H9 (cell line): ENCODE measurements at regions not wholly inside any gene's neighbourhood (a gene's known extent, or its start where the extent isn't known, plus 50 kb on each side); places are given as distances from the start of the nearest gene placed in this dataset.

Experiments
- DNase-seq: peaks from one replicate; pipeline ENCODE4 v3.0.0-alpha.2; 2017
- H2AFZ ChIP-seq: one replicate; pipeline ENCODE4 v1.6.1; 2013; ENCODE audit warnings: mild to moderate bottlenecking, low read length, control low read depth, moderate library complexity
- H2AK5ac ChIP-seq: 2 replicates; pipeline ENCODE4 v1.6.1; 2013; ENCODE audit warnings: low read length, control low read depth, mixed read lengths; ENCODE audit not compliant: insufficient read length
- H2BK120ac ChIP-seq: one replicate; pipeline ENCODE4 v1.6.1; 2013; ENCODE audit warnings: low read depth, mild to moderate bottlenecking, low read length, control low read depth, inconsistent platforms; ENCODE audit not compliant: poor library complexity, severe bottlenecking
- H2BK12ac ChIP-seq: 2 replicates; pipeline ENCODE4 v1.6.1; 2013; ENCODE audit warnings: low read length, control low read depth, mixed read lengths, low read depth; ENCODE audit not compliant: insufficient read length
- H2BK15ac ChIP-seq: 2 replicates; pipeline ENCODE4 v1.6.1; 2013; ENCODE audit warnings: low read depth, low read length, control low read depth
- H2BK20ac ChIP-seq: one replicate; pipeline ENCODE4 v1.6.1; 2013; ENCODE audit warnings: low read depth, mild to moderate bottlenecking, low read length, control low read depth, inconsistent platforms; ENCODE audit not compliant: poor library complexity, severe bottlenecking
- H2BK5ac ChIP-seq: 2 replicates; pipeline ENCODE4 v1.6.1; 2013; ENCODE audit warnings: low read length, control low read depth, mixed read lengths; ENCODE audit not compliant: insufficient read length
- H3K14ac ChIP-seq: 2 replicates; pipeline ENCODE4 v1.6.1; 2013; ENCODE audit warnings: low read length, control low read depth; ENCODE audit not compliant: insufficient read depth
- H3K18ac ChIP-seq: 2 replicates; pipeline ENCODE4 v1.6.1; 2013; ENCODE audit warnings: low read depth, mild to moderate bottlenecking, mixed read lengths, low read length, control low read depth; ENCODE audit not compliant: insufficient read length
- H3K23ac ChIP-seq: 2 replicates; pipeline ENCODE4 v1.6.1; 2013; ENCODE audit warnings: low read length, control low read depth, mixed read lengths, low read depth; ENCODE audit not compliant: insufficient read length
- H3K23me2 ChIP-seq: 2 replicates; pipeline ENCODE4 v1.6.1; 2013; ENCODE audit warnings: low read depth, mild to moderate bottlenecking, mixed read lengths, low read length, control low read depth; ENCODE audit not compliant: insufficient read length, poor library complexity, severe bottlenecking
- H3K27ac ChIP-seq: 2 replicates; pipeline ENCODE4 v1.5.1; 2013; ENCODE audit warnings: low read length, control low read depth, mixed read lengths, low read depth; ENCODE audit not compliant: insufficient read length
- H3K27me3 ChIP-seq: 2 replicates; pipeline ENCODE4 v1.6.1; 2013; ENCODE audit warnings: low read length, control low read depth, inconsistent platforms; ENCODE audit not compliant: insufficient read depth
- H3K4ac ChIP-seq: 2 replicates; pipeline ENCODE4 v1.6.1; 2013; ENCODE audit warnings: low read depth, mild to moderate bottlenecking, control low read depth, inconsistent platforms, low read length, moderate library complexity
- H3K4me1 ChIP-seq: 2 replicates; pipeline ENCODE4 v1.6.1; 2013; ENCODE audit warnings: low read length, control low read depth, inconsistent platforms; ENCODE audit not compliant: insufficient read depth
- H3K4me2 ChIP-seq: 2 replicates; pipeline ENCODE4 v1.6.1; 2013; ENCODE audit warnings: low read length, control low read depth, mixed read lengths; ENCODE audit not compliant: insufficient read length, insufficient read depth
- H3K56ac ChIP-seq: 2 replicates; pipeline ENCODE4 v1.6.1; 2013; ENCODE audit warnings: low read depth, mild to moderate bottlenecking, mixed read lengths, low read length, control low read depth; ENCODE audit not compliant: insufficient read length
- H3K79me1 ChIP-seq: 2 replicates; pipeline ENCODE4 v1.6.1; 2013; ENCODE audit warnings: low read depth, mild to moderate bottlenecking, moderate library complexity, low read length, control low read depth, inconsistent platforms; ENCODE audit not compliant: insufficient read depth, poor library complexity, severe bottlenecking
- H3K79me2 ChIP-seq: 2 replicates; pipeline ENCODE4 v1.6.1; 2013; ENCODE audit warnings: low read length, control low read depth, inconsistent platforms; ENCODE audit not compliant: insufficient read depth
- H3K9ac ChIP-seq: 2 replicates; pipeline ENCODE4 v1.6.1; 2013; ENCODE audit warnings: low read length, control low read depth, mixed read lengths; ENCODE audit not compliant: insufficient read length; ENCODE audit errors: extremely low read depth
- H3K9me3 ChIP-seq: one replicate; pipeline ENCODE4 v1.6.1; 2013; ENCODE audit warnings: low read depth, low read length, inconsistent platforms; ENCODE audit not compliant: control insufficient read depth
- H3T11ph ChIP-seq: one replicate; pipeline ENCODE4 v1.6.1; 2013; ENCODE audit warnings: mild to moderate bottlenecking, low read length, control low read depth, inconsistent platforms
- H4K20me1 ChIP-seq: one replicate; pipeline ENCODE4 v1.6.1; 2013; ENCODE audit not compliant: control insufficient read depth, insufficient read length, insufficient read depth
- H4K5ac ChIP-seq: 2 replicates; pipeline ENCODE4 v1.6.1; 2013; ENCODE audit warnings: low read depth, mild to moderate bottlenecking, mixed read lengths, low read length, control low read depth; ENCODE audit not compliant: insufficient read length
- H4K8ac ChIP-seq: replicated peaks from 2 replicates; pipeline ENCODE4 v1.6.1; 2013; ENCODE audit warnings: low read length, control low read depth, mixed read lengths, low read depth; ENCODE audit not compliant: insufficient read length
- H4K91ac ChIP-seq: 2 replicates; pipeline ENCODE4 v1.6.1; 2013; ENCODE audit warnings: low read depth, mild to moderate bottlenecking, moderate library complexity, mixed read lengths, low read length, control low read depth; ENCODE audit not compliant: insufficient read length
- H3K27ac Mint-ChIP-seq, 3 experiments: 2 replicates in 2 of 3; 3 replicates in 1 of 3; pipeline ENCODE4 v1.8.0; 2020 to 2021; ENCODE audit warnings: mixed read lengths in 3 of 3, mild to moderate bottlenecking in 1 of 3, moderate library complexity in 1 of 3
- H3K27me3 Mint-ChIP-seq: 2 replicates; pipeline ENCODE4 v1.8.0; 2021; ENCODE audit warnings: low read depth, mild to moderate bottlenecking, moderate library complexity, mixed read lengths
- H3K36me3 Mint-ChIP-seq, 3 experiments: 2 replicates in 2 of 3; 3 replicates in 1 of 3; pipeline ENCODE4 v1.8.0; 2020 to 2021; ENCODE audit warnings: low read depth in 3 of 3, mixed read lengths in 3 of 3; ENCODE audit not compliant: insufficient read depth in 1 of 3
- H3K4me1 Mint-ChIP-seq, 2 experiments: 2 replicates each; pipeline ENCODE4 v1.8.0; 2020; ENCODE audit warnings: mixed read lengths in 2 of 2
- H3K4me3 Mint-ChIP-seq, 2 experiments: 2 replicates in 1 of 2; 3 replicates in 1 of 2; pipeline ENCODE4 v1.8.0; 2020 to 2021; ENCODE audit warnings: mild to moderate bottlenecking in 2 of 2, mixed read lengths in 2 of 2, moderate library complexity in 1 of 2
- H3K9me3 Mint-ChIP-seq, 2 experiments: 2 replicates in 1 of 2; 3 replicates in 1 of 2; pipeline ENCODE4 v1.8.0; 2020; ENCODE audit warnings: mild to moderate bottlenecking in 2 of 2, mixed read lengths in 2 of 2, moderate library complexity in 1 of 2
- CTCF ChIP-seq: fragments of 200-600 bp; sonication (generic); conservative IDR thresholded peaks from 3 replicates; pipeline ENCODE4 v1.8.0; 2021; ENCODE audit warnings: antibody characterized with exemption, mild to moderate bottlenecking
- WGBS: extraction: QIAGEN DNeasy Blood & Tissue Kit; methylation state at CpG from one replicate; pipeline ENCODE4 v1.1.7; 2013; ENCODE audit warnings: missing lambda C conversion rate, low lambda C conversion rate, mixed read lengths; ENCODE audit not compliant: insufficient read length; ENCODE audit errors: extremely low coverage; 5-methylcytosine and 5-hydroxymethylcytosine counted together

- Mint-ChIP-seq H3K27ac (no peak overlapping the region), H3K4me3 (no peak overlapping the region), H3K4me1 (peaks cover 26 to 30% of the 10 kb centered on the region in 2 experiments), H3K9me3 (no peaks in the 10 kb centered on the region; a peak in 1 of 5 replicates), H3K36me3 (peaks cover 0 to 2% (median 0%) of the 10 kb centered on the region in 3 experiments; a peak in 2 of 7 replicates), H3K27me3 (no peaks in the 10 kb centered on the region)
- Histone ChIP-seq H2AK5ac (no peak overlapping the region), H3K79me2 (no peaks in the 10 kb centered on the region), H2BK120ac (no peak overlapping the region), H3K27me3 (no peaks in the 10 kb centered on the region), H3K4me2 (no peak overlapping the region), H4K5ac (no peak overlapping the region), H3K27ac (no peak overlapping the region), H3T11ph (no peak overlapping the region), H2BK20ac (no peak overlapping the region), H3K79me1 (no peaks in the 10 kb centered on the region), H3K23ac (no peak overlapping the region), H3K4me1 (peaks cover 5% of the 10 kb centered on the region; the same call in 1 of the 2 replicates), H4K91ac (no peak overlapping the region), H4K8ac (no peak overlapping the region), H2BK12ac (no peak overlapping the region), H3K4ac (no peak overlapping the region), H2BK15ac (no peak overlapping the region), H3K18ac (no peak overlapping the region), H2BK5ac (no peak overlapping the region), H3K9me3 (no peaks in the 10 kb centered on the region), H4K20me1 (no peaks in the 10 kb centered on the region), H2AFZ (no peak overlapping the region), H3K9ac (no peak overlapping the region), H3K23me2 (no peaks in the 10 kb centered on the region), H3K56ac (no peak overlapping the region), H3K14ac (no peak overlapping the region)
- TF ChIP-seq CTCF = no peak
- no CpG with 5 or more reads among the region's 1 CpG for WGBS
- DNase-seq = no peak
These were observed 451.5 kb upstream of the ADAMTS5 start for GRCh38 chr21:27418346-27418745.
